ENCODE measurements at regions not wholly inside any gene's neighbourhood (a gene's known extent, or its start where the extent isn't known, plus 50 kb on each side); places are given as distances from the start of the nearest gene placed in this dataset.

DNA sequence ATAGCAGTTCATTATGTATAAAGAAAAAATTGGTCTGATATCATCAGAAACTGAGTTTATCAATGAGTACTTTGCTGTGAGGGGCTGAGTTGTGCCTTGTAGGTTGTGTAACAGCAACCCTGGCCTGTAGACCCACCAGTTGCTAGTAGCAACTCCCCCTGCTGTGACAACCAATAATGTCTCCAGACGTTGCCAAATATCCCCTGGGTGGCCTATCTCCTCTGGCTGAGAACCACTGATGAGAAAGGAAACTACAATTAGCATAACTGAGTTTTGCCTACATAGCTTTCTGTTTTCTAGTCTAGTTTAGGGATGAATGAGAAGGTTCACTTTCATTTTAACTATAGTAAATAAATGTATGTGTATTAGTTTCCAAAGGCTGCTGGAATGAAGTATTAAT, 234.1 kb downstream of the CPE start:
- DNase-seq: no peak

DNA sequence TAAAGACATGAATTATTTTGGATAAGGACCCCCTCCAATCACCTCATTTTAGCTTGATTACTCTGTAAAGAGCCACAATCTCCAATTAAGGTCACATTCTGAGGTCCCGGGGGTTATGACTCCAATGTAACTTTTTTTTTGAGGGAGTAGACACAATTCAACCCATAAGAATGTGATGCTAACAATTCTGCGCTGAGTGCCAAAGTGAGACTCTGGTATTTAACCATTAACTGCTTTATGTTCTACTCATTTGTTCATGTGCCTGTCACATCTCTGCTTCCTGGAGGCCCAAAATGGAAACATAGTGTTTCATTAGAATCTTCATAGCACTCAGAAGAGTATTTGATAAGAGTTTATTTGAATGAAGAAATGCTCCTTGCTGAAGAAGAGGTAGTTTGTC, 234.8 kb downstream of the CPE start:
- peak; percentile 39 for DNase-seq

DNA sequence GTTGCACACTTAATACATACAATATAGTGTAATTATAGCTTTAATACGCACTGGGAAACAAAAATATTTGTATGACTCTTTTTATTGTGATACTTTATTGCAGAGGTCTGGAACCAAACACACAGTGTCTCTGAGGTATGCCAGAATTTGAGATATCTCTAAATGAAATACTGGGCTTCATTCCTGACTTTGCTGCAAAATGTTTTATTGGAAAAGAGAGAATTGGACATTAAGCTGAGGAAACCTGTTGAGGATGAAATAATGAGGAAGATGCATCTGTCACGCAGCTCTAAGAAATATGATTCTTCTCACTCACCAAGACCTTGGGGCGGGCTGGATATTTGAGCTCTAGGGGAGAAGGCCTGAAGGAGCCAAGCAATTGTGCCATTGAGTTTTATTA, 242.1 kb downstream of the CPE start:
- DNase-seq: no peak

DNA sequence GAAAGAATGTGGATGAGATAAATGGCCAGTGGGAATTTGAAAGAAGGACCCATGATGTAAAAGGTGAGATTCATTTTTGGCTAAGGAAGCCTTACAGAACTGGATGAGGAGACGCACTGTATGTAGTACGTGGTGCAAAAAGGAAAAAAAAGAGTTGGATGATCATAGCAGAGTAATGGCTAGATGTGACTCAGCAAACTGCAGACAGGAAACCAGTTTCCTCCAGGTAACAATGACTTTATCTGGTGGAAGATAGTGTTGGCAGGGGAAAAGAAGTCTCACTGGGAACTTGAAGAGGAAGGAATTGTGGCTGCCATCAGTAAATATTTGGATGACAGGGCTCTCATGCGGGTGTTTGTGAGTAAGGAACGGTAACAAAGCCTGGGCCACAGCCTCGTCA, 243.2 kb downstream of the CPE start:
- DNase-seq: no peak

DNA sequence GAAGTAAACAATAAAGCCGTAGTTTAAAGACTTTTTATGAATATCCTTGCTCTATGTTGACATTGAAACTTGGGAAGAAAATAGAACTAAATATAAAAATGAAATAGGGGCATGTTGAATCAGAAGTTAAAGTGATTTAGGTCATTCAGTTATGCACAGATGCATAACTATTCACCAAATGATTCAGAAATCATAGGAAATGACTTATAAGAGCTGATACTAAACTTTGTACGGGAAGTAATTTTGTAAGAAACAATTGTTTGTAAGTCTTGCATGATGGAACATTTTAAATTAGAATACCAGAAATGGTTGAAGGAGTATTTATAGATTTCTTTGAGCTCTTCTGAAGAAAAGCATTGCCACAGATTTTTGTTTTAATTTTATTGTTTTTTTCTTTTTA, 246.5 kb downstream of the CPE start:
- no peak for DNase-seq

DNA sequence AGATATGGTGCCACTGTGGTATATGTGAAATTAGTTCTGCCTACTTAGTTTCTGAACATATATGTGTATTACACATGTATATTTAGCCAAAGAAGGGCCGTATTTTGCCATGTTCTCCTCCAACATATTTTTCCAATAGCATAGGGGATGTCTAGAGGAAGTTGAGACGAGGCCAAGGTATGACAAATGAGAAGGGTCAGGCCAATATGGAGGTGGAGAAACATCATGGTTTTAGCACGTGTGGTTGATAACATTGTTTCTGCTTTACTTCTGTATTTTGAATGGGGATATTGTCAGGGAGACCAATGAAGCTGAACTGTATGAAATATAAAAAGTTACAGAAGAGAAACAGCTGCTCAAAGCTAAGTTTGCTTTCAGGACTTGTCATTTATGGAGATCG, 246.7 kb upstream of the TLL1 start:
- DNase-seq: no peak

DNA sequence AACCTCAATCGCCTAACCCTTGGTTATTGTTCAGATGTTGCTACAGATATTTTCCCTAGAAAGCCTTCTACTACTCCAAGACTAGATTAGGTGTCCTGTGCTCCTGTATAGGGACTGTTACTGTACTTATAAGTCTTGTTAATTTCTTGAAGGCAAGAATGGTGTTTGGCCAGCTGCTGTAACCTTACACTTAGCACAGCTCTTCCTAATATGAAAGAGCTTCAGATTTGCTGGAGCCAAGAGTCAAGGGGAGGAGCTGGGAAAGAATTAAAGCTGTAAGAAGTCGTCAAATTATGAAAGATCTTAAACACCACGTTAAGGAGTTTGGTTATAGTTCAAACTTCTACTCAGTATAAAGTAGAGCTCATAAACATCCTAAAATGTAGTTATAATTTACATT, 245.9 kb upstream of the TLL1 start:
- DNase-seq: no peak

DNA sequence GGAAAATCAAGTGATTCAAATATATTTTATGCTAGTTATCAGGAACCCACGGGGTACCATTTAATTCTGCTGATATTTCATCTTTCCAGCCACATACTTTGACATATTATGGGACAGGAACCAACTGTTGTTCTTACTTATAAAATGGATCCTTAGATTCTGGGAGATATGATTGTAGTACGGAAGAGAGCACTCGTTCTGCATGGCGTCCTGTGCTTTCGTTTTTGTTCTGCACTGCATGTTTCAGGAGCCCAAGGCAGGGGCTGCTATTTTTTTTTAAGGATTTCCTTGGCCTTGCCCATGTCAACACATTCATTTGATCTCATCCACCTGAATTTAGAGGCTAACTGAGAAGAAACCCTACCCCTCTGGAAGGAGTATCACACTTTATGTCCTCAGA, 245.5 kb upstream of the TLL1 start:
- no peak for DNase-seq

DNA sequence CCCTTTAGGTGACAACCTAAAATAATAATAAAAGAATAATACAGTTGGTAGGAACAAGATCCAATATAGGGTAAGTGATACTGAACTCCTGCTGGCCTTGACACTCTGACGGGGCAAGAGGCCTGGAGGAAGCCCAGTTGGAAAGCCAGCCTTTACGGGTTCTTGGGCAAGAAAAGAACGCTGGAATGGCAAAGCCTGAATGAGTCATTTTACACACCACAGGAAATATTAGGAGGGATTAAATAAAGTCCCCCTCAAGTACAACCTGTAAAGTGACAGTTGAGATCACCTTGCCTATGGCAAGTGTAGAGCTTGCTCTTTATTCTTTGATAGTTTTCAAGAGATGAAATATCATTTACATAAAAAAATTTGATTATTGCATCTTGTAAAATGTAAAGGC, 244.5 kb upstream of the TLL1 start:
- no peak for DNase-seq

DNA sequence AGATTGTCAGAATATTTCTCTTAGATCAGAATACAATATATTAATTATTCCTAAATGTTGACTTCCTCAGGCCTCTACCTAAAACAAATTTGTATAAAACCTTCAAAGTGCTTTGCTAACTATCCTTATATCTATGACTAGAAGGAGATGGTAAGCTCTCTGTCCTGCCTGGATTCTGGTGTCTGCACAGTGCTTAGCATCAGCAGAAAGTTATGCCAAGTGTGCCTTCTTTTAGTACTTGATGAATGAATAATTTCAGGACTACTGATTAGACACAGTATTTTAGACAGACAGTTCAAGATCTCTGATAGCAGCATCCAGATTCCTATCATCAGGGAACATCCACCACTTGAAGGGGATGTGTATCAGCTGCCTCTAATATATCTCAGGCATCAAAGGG, 242.4 kb upstream of the TLL1 start:
- no peak for DNase-seq

DNA sequence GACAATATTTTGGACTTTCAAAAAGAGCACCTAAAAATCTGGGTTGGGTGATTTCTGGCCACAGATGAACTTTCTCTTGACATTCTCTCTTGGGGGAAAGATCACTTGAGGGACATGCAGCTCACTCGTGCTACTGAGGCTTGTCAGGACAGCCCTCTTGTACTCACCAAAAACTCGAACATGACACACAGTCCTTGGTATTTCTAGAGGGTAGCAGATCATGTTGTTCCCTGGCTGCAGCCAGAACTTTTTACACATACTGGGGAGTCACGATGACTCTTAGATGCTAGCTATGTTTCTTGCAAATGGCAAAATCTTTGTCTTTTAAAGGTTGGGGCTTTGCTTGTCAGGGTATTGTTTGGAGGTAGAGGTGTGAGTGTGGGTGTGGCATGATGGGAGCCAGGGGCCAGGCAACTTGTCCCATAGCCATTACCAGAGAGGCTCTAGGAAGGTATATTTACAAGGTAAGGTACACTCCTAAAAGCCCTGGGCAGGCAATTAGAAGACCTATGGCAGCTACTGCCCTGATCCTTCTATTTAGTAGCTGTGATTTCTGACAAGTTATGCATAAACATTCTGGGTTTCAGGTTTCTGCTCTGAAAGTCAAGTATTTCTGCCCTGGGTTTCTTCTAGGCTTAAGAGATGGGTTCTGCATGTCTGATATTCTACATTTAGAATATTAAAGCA, 241.7 kb upstream of the TLL1 start:
- no peak for DNase-seq

DNA sequence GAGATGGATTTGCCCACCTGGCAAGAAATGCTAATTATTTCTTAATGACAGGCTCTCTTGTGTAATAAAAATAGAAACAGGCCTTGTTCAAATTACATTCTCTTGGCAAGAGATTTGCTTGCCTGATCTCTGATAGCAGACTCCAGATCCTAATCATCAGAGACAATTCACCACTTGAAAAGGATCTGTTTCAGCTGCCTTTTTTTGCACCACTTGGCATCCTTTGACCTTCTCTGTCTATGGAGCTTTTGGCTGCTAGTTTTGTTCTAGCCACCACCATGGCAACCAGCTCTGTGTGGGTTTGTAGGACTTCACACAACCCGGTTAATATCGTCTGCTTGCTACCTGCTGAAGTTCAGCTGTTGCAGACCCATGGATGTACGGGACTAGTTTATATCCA, 241.1 kb upstream of the TLL1 start:
- no peak for DNase-seq

DNA sequence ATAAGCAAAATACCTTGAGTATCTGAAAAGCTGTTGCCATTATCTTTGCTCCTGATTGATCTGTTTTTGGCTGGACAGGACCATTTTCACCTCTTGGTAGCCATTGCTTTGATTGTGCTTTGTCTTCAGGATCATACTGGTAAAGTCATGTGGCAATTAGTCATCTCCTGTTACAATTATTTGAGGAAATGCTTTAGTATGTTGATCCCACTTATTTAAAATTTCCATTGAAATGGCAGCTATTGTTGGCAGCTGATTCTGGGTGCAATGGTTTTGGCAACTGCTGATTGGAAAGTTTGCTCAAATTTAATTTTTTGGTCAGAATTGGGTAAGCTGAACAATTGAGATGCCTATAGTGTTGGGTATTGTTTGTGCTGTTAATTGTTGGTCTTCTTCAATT, 238.3 kb upstream of the TLL1 start:
- no peak for DNase-seq

DNA sequence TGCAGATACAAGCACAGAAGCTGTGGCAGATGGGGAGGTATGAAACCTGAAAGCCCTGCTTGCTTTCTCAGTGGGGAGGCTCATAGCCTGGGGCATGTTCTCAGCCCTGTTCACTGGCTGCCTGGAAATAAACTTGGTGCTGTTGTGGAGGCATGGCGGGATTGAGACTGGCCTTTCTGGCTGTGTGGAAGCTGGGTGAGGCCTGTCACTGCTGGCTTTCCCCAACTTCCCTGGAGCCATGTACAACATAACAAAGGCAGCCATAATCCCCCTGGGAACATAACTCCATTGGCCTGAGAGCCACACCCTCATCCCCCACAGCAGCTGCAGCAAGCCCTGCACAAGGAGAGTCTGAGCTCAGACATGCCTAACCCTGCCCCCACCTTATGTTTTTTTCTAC, 237.7 kb upstream of the TLL1 start:
- DNase-seq: no peak

DNA sequence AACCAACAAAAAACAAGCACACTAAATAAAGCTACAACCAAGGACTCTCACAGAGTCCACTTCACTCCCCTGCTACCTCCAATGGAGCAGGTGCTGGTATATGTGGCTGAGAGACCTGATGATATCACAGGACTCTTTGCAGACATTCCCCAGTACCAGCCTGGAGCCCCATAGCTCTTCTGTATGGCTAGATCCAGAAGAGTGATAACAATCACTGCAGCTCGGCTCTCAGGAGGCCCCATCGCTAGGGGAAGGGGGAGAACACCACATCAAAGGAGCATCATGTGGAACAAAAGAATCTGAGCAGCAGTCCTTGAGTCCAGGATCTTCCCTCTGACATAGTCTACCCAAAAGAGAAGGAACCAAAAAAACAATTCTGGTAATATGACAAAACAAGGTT, 237.1 kb upstream of the TLL1 start:
- no peak for DNase-seq

DNA sequence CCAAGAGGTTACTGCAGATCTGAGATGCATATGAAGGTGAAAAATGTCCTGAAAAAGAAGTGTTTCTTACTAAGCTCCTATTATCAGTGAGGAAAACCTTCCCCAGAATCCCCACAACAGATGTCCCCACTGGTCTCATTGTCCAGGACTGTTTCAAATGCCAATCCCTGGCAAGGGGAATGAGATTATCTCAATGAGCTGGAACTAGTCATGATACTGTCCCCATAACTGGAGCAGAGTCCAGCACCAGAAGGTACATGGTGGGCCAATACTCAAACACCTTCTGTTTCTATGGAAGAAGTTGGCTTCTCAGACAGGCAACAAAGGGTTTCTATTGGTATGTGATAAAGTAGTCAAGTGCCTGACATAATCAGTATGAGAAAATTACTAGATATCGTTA, 221.1 kb upstream of the TLL1 start:
- DNase-seq: no peak

DNA sequence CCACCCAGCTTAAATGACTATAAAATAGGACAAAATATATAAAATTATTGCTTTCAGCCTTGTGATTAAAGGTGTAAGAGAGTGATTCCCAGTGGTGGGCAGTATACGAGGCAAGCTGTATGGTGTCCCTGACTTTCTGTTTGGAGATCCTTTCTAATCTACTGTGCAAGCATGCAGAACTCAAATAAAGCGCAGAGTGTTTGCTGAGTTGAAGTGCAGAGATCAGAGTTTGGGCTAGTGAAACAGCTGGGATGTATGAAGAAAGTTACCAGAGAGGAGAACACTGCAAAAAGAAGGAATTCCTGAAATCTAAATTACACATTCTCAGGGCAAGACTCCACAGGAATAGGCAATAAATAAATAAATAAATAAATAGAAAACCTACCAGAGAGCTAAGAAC, 218.5 kb upstream of the TLL1 start:
- DNase-seq: no peak

DNA sequence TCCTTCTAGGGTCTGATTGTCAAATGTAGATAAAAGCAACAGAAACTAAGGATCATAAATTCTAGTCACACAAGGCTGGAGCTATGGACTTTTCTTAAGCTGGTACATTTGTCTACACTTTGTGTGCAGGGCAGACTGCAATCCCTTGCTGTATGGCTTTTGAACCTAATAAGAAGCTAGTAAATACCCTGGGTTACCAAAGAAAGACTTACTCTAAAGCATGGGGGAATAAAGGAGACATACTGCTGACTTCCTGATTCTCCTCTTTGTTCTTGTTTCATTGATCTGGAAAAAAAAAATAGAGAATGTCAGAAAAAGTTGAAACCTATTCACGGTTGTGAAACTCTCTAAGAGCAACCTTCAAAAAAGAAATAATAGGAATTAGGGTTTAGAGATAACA, 216.6 kb upstream of the TLL1 start:
- DNase-seq: no peak

DNA sequence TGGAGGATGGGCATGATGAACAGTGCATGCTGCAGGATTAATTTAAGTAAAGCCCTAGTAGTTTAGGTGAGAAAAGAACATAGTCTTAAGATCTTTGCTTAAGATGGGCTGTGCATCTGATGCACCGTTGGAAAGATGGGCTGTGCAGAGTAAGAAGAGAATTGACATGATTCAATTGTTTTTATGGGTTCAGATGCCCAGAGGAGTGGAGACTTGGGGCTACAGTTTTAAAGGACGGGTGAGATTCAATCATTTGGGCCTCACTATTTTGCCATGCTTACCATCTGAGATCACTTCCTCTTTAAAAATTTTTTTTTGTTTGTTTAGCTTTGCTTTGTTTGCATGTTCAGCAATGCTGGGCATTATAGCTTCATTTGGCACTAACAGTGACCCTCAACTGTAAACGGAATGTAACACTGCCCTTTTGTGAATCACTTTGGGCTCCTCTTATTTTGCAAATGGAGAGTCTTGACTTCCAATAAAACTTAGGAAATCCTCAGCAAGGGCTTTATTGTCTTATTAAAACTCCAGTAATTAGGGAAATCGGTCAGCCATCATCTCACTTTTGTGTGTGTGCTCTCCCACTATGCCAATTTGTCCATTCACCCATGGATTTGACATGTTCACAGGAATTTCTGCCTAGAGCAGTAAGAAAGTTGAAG, 216.1 kb upstream of the TLL1 start:
- no peak for DNase-seq

DNA sequence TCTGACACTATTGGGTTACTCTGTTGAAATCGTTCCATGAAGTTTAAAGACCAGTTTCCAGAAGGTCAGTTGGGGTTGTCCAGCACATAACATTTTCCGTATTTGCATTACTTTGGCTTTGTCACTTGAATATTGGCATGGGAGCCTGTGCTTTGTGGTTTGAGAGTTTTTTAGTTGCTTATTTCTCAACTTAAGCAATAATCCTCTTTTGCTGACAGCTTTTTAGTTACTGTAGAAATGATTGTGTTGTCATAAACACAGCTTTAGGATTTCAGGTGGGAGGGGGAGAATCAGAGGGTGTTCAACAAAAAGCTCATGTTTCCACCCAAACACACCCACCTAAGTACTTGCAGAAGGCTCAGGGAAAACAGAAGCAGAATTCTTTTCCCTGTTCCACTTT, 210.7 kb upstream of the TLL1 start:
- no peak for DNase-seq

DNA sequence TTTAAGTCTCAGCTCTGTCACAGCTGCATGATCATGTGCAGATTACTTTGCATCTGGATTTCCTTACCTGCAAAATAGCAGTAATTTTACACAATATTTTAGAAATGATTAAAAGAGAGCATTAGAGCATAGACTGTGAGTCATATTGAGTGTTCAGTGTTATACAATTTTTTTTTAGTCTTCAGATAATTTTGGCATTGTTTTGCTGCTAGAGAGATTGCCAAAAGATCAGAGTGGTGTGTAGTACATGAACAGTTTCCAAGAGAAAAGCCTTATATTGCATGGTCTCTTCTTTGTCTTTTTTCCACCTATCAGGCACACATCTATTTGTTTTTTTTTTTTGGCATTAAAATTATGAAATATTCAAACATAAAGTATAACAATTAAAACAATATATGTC, 209.6 kb upstream of the TLL1 start:
- DNase-seq: no peak

DNA sequence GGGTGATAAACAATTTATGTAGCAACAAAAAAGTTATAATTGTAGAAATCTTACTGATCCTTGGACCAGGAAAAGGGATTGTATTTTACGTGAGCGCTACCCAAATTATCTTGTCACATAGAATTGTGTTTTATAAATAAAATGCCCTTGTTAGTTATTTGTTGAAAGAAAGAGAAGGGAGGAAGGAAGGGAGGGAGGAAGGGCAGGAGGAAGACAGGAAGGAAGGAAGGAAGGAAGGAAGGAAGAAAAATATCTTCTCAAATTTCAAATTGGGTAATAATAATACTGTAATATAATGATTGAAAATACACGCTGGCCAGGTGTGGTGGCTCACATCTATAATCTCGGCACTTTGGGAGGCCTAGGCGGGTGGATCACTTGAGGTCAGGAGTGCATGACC, 206.2 kb upstream of the TLL1 start:
- DNase-seq: no peak

DNA sequence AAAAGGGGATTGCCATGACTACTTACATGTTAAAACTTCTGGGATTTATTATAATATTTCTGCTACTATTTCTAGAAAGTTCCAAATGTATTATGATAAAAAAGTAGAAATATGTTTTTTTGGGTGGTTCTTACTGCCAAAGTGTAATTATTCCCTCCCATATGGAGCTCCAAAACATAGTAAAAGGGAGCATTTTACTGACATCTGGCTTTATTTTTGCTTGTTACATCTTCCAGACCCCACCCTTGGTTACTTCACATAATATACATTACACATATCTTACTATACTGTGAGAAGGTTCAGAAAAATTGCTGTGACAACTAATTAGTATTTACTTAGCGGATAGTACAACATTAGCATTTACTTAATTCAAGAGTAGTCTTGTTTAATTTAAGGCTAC, 205.1 kb upstream of the TLL1 start:
- no peak for DNase-seq

DNA sequence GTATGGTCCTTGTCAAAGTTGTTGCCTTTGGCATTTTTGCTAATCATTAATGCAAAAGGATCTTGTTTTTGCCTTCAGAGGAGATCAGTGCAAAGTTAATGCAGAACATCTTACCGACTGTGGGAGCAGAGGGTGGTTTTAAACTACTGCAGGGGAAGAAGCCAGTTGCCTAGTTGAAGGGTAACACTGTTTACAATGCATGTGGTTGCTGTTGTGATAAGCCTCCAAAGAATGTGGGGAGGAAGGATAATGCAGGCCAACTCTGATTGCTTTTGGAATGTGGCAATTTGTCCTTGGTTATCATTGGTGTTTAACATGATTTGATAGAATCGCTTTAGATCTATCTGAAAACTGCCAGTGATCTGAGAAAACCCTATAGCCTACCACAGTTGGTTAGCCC, 204.3 kb upstream of the TLL1 start:
- DNase-seq: peak; percentile 50

DNA sequence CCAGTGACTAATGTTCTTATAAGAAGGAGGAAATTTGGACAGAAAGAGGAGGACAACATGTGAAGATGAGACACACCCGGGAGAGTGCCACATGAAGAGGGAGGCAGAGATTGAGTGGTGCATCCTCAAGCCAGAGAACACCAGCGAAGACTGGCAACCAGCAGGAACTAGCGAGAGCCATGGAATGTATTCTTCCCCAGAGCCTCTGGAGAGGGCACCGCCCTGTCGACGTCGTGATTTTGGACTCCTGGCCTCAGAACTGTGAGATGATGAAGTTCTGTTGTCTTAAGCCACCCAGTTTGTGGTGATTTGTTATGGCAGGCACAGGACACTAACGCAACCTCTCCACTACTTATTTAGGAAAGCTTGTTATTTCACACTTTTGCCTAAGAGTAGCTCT, 196.0 kb upstream of the TLL1 start:
- DNase-seq: peak; percentile 19
